IPS-18a (cell line): ENCODE measurements at regions not wholly inside any gene's neighbourhood (a gene's known extent, or its start where the extent isn't known, plus 50 kb on each side); places are given as distances from the start of the nearest gene placed in this dataset.
"Not testable (repeated sequence)": the region's sequence is repeated elsewhere in the genome, so short reads cannot be mapped to it uniquely, and the experiment has no call there.

Source experiments
- H3K27ac ChIP-seq: one replicate; pipeline ENCODE4 v1.5.1; 2013; ENCODE audit warnings: low read length
- H3K27me3 ChIP-seq: one replicate; pipeline ENCODE4 v1.6.1; 2013; ENCODE audit warnings: mild to moderate bottlenecking, low read length; ENCODE audit not compliant: control insufficient read depth, insufficient read depth
- H3K36me3 ChIP-seq: one replicate; pipeline ENCODE4 v1.6.1; 2013; ENCODE audit warnings: low read depth, low read length; ENCODE audit not compliant: control insufficient read depth
- H3K4me1 ChIP-seq: one replicate; pipeline ENCODE4 v1.6.1; 2013; ENCODE audit warnings: low read depth, low read length; ENCODE audit not compliant: control insufficient read depth
- H3K4me3 ChIP-seq: one replicate; pipeline ENCODE4 v1.5.1; 2013; ENCODE audit warnings: low read length
- H3K9ac ChIP-seq: one replicate; pipeline ENCODE4 v1.6.1; 2013; ENCODE audit warnings: mild to moderate bottlenecking, low read length, moderate library complexity
- H3K9me3 ChIP-seq: one replicate; pipeline ENCODE4 v1.6.1; 2013; ENCODE audit warnings: low read depth, low read length; ENCODE audit not compliant: control insufficient read depth

GRCh38 chr7:153939654-153940053, 112.5 kb upstream of the DPP6 start:
- H3K27ac ChIP-seq = no peak overlapping the region
- H3K4me1 ChIP-seq = peaks cover 4% of the 10 kb centered on the region
- no peaks in the 10 kb centered on the region for H3K36me3 ChIP-seq
- H3K27me3 ChIP-seq = no peaks in the 10 kb centered on the region
- no peak overlapping the region for H3K9ac ChIP-seq
- no peak overlapping the region for H3K4me3 ChIP-seq
- no peaks in the 10 kb centered on the region for H3K9me3 ChIP-seq

- no peak overlapping the region for H3K4me3 ChIP-seq
- H3K9ac ChIP-seq = no peak overlapping the region
- no peak overlapping the region for H3K27ac ChIP-seq
- H3K36me3 ChIP-seq = no peaks in the 10 kb centered on the region
- H3K27me3 ChIP-seq = no peaks in the 10 kb centered on the region
- H3K4me1 ChIP-seq = peaks cover 4% of the 10 kb centered on the region
- no peaks in the 10 kb centered on the region for H3K9me3 ChIP-seq
Measured at GRCh38 chr7:153941061-153941460, 111.1 kb upstream of the DPP6 start.

GRCh38 chr7:153942036-153942435, 110.2 kb upstream of the DPP6 start:
- H3K4me3 ChIP-seq = no peak overlapping the region
- H3K36me3 ChIP-seq = no peaks in the 10 kb centered on the region
- H3K9ac ChIP-seq = no peak overlapping the region
- no peak overlapping the region for H3K27ac ChIP-seq
- no peaks in the 10 kb centered on the region for H3K9me3 ChIP-seq
- H3K27me3 ChIP-seq = no peaks in the 10 kb centered on the region
- peaks cover 4% of the 10 kb centered on the region for H3K4me1 ChIP-seq

- Histone ChIP-seq H3K27ac (no peak overlapping the region), H3K9me3 (no peaks in the 10 kb centered on the region), H3K9ac (no peak overlapping the region), H3K27me3 (no peaks in the 10 kb centered on the region), H3K36me3 (no peaks in the 10 kb centered on the region), H3K4me1 (peaks cover 4% of the 10 kb centered on the region), H3K4me3 (no peak overlapping the region)
Measured at GRCh38 chr7:153943457-153943856, 108.7 kb upstream of the DPP6 start.

GRCh38 chr7:153943861-153944260, 108.3 kb upstream of the DPP6 start:
- no peak overlapping the region for H3K9ac ChIP-seq
- no peaks in the 10 kb centered on the region for H3K36me3 ChIP-seq
- no peak overlapping the region for H3K27ac ChIP-seq
- H3K27me3 ChIP-seq = no peaks in the 10 kb centered on the region
- H3K4me3 ChIP-seq = no peak overlapping the region
- peaks cover 4% of the 10 kb centered on the region for H3K4me1 ChIP-seq
- no peaks in the 10 kb centered on the region for H3K9me3 ChIP-seq

GRCh38 chr7:153948060-153948459, 104.1 kb upstream of the DPP6 start:
- Histone ChIP-seq H3K36me3 (no peaks in the 10 kb centered on the region), H3K4me3 (no peak overlapping the region), H3K27me3 (no peaks in the 10 kb centered on the region), H3K4me1 (peaks cover 4% of the 10 kb centered on the region), H3K27ac (no peak overlapping the region), H3K9me3 (no peaks in the 10 kb centered on the region), H3K9ac (no peak overlapping the region)

GRCh38 chr7:153951316-153951715, 100.9 kb upstream of the DPP6 start:
- Histone ChIP-seq H3K27me3 (no peaks in the 10 kb centered on the region), H3K4me1 (no peaks in the 10 kb centered on the region), H3K27ac (no peak overlapping the region), H3K36me3 (no peaks in the 10 kb centered on the region), H3K9ac (no peak overlapping the region), H3K4me3 (no peak overlapping the region), H3K9me3 (no peaks in the 10 kb centered on the region)

- Histone ChIP-seq H3K27me3 (no peaks in the 10 kb centered on the region), H3K27ac (no peak overlapping the region)
Measured at GRCh38 chr7:153954477-153954876, 97.7 kb upstream of the DPP6 start.

GRCh38 chr7:153957677-153958076, 94.5 kb upstream of the DPP6 start:
- H3K27ac ChIP-seq, H3K9me3 ChIP-seq, H3K4me1 ChIP-seq, H3K4me3 ChIP-seq, H3K36me3 ChIP-seq, H3K27me3 ChIP-seq, H3K9ac ChIP-seq: not testable (repeated sequence)

More at GRCh38 chr7:153954477-153954876, 97.7 kb upstream of the DPP6 start:
- Histone ChIP-seq H3K4me3 (no peak overlapping the region), H3K9ac (no peak overlapping the region), H3K4me1 (no peaks in the 10 kb centered on the region), H3K36me3 (no peaks in the 10 kb centered on the region), H3K9me3 (no peaks in the 10 kb centered on the region)

- not testable (repeated sequence) for H3K9ac ChIP-seq, H3K36me3 ChIP-seq, H3K27me3 ChIP-seq, H3K27ac ChIP-seq, H3K4me3 ChIP-seq, H3K9me3 ChIP-seq, H3K4me1 ChIP-seq
Measured at GRCh38 chr7:153958381-153958780, 93.8 kb upstream of the DPP6 start.

- not testable (repeated sequence) for H3K27me3 ChIP-seq, H3K36me3 ChIP-seq
Measured at GRCh38 chr7:153958789-153959188, 93.4 kb upstream of the DPP6 start.

GRCh38 chr7:153964481-153965112, 87.6 kb upstream of the DPP6 start:
- not testable (repeated sequence) for H3K9me3 ChIP-seq, H3K27me3 ChIP-seq, H3K9ac ChIP-seq, H3K4me1 ChIP-seq, H3K27ac ChIP-seq, H3K4me3 ChIP-seq, H3K36me3 ChIP-seq

More at GRCh38 chr7:153958789-153959188, 93.4 kb upstream of the DPP6 start:
- not testable (repeated sequence) for H3K9me3 ChIP-seq, H3K4me3 ChIP-seq, H3K9ac ChIP-seq, H3K4me1 ChIP-seq, H3K27ac ChIP-seq
